Ovary (tissue), 7 donors: ENCODE measurements at regions not wholly inside any gene's neighbourhood (a gene's known extent, or its start where the extent isn't known, plus 50 kb on each side); places are given as distances from the start of the nearest gene placed in this dataset.

ENCODE experiments used
- DNase-seq, 5 donors: peaks; one replicate each; pipeline ENCODE4 v3.0.0-alpha.2; 2019 to 2020
- H3K27ac ChIP-seq, 2 donors: fragments of 200-600 bp; one replicate each; pipeline versions ENCODE4 v1.5.1 to v1.8.0; 2019 to 2022
- H3K27me3 ChIP-seq: fragments of 200-600 bp; one replicate; pipeline ENCODE4 v1.8.0; 2022
- H3K36me3 ChIP-seq: fragments of 200-600 bp; sonication (generic); one replicate; pipeline ENCODE4 v1.5.1; 2019
- H3K4me1 ChIP-seq: one replicate; pipeline ENCODE4 v1.8.1; 2013; ENCODE audit warnings: mild to moderate bottlenecking, moderate library complexity; ENCODE audit not compliant: insufficient read depth
- H3K4me3 ChIP-seq: fragments of 200-600 bp; sonication (generic); one replicate; pipeline ENCODE4 v1.5.1; 2017
- H3K9me3 ChIP-seq, 2 donors: fragments of 200-600 bp in 1 of 2; sonication (generic) in 1 of 2; one replicate each; pipeline versions ENCODE4 v1.5.1 to v1.8.1; 2013 to 2019; ENCODE audit warnings: mild to moderate bottlenecking in 1 of 2, moderate library complexity in 1 of 2
- CTCF ChIP-seq, 3 donors: fragments of 450-650 bp in 2 of 3; fragments of 200-600 bp in 1 of 3; IDR thresholded peaks; one replicate each; pipeline versions ENCODE4 v1.5.1 to v1.8.0; 2016 to 2022; ENCODE audit warnings: antibody characterized with exemption in 3 of 3, mild to moderate bottlenecking in 1 of 3
- EP300 ChIP-seq: sonication (generic); formaldehyde crosslinking; IDR thresholded peaks from one replicate; pipeline ENCODE4 v1.6.1; 2017; ENCODE audit warnings: antibody characterized with exemption
- POLR2A ChIP-seq: fragments of 450-650 bp; IDR thresholded peaks from one replicate; pipeline ENCODE4 v1.6.1; 2017; ENCODE audit warnings: antibody characterized with exemption, mild to moderate bottlenecking, moderate library complexity
- WGBS, 3 donors: extraction: QIAGEN DNeasy Blood & Tissue Kit in 1 of 3; methylation state at CpG; one replicate each; pipeline versions ENCODE4 v1.1.5 to v1.1.7; 2013 to 2017; 5-methylcytosine and 5-hydroxymethylcytosine counted together
- intact Hi-C, 4 donors: fragments of 100-400 bp; cut with DNase I; formaldehyde crosslinking; loops; one replicate each; pipeline versions ENCODE4 v1.11.0 to v1.15.1; 2022 to 2023
- donor health status: DM: no; HTN: no; CAD: no; lungs with moderate emphysema.
- donor health status: DM: no; HTN: no; CAD: no.
- donor health status: Bipolar disorder and iron deficiency.
- donor health status: DM: no; HTN: no; CAD: no.
- donor health status: DM: yes; HTN: yes; CAD: no.

- no peak for TF ChIP-seq POLR2A
- TF ChIP-seq CTCF (IDR thresholded peaks at IDR 0.05) = no peak
- no peak for TF ChIP-seq EP300
- H3K27ac ChIP-seq = no peak overlapping the region
- no peak for DNase-seq
- no peaks in the 10 kb centered on the region for H3K36me3 ChIP-seq
- WGBS, 3 donors = 87 to 92% (median 91%) methylated on average over 4 of the region's 4 CpGs
- H3K4me1 ChIP-seq = no peaks in the 10 kb centered on the region
- no peak overlapping the region for H3K4me3 ChIP-seq
- no peaks in the 10 kb centered on the region for H3K9me3 ChIP-seq
- intact Hi-C loops = no loop called here
- no peaks in the 10 kb centered on the region for H3K27me3 ChIP-seq
These were observed 1492.5 kb upstream of the TMEFF2 start for GRCh38 chr2:193687195-193687594.

GRCh38 chr2:193679847-193680246 lies 1485.1 kb upstream of the TMEFF2 start:
- intact Hi-C loops = no loop called here

GRCh38 chr2:193670478-193670877 lies 1475.7 kb upstream of the TMEFF2 start:
- TF ChIP-seq EP300 = no peak
- TF ChIP-seq CTCF (IDR thresholded peaks at IDR 0.05) = no peak
- TF ChIP-seq POLR2A = no peak
- H3K27me3 ChIP-seq = no peaks in the 10 kb centered on the region
- no peak for DNase-seq
- no peaks in the 10 kb centered on the region for H3K9me3 ChIP-seq
- no peaks in the 10 kb centered on the region for H3K4me1 ChIP-seq
- 79 to 93% (median 86%) methylated on average over 1 of the region's 1 CpG for WGBS, 3 donors
- no peak overlapping the region for H3K4me3 ChIP-seq
- intact Hi-C loops = no loop called here
- no peak overlapping the region for H3K27ac ChIP-seq
- no peaks in the 10 kb centered on the region for H3K36me3 ChIP-seq

More at GRCh38 chr2:193679847-193680246, 1485.1 kb upstream of the TMEFF2 start:
- no peaks in the 10 kb centered on the region for H3K36me3 ChIP-seq
- H3K9me3 ChIP-seq = no peaks in the 10 kb centered on the region
- WGBS, 3 donors = 59 to 80% (median 62%) methylated on average over 1 of the region's 1 CpG
- H3K4me1 ChIP-seq = no peaks in the 10 kb centered on the region
- no peaks in the 10 kb centered on the region for H3K27me3 ChIP-seq
- H3K4me3 ChIP-seq = no peak overlapping the region
- H3K27ac ChIP-seq = no peak overlapping the region
- TF ChIP-seq POLR2A = no peak
- no peak for TF ChIP-seq EP300
- no peak for TF ChIP-seq CTCF (IDR thresholded peaks at IDR 0.05)
- DNase-seq = no peak

GRCh38 chr2:193668557-193669323 lies 1474.0 kb upstream of the TMEFF2 start:
- 62 to 70% (median 64%) methylated on average over 4 of the region's 4 CpGs for WGBS, 3 donors
- H3K27ac ChIP-seq = no peak overlapping the region
- DNase-seq = no peak
- intact Hi-C loops = no loop called here
- H3K36me3 ChIP-seq = no peaks in the 10 kb centered on the region
- H3K4me1 ChIP-seq = no peaks in the 10 kb centered on the region
- H3K9me3 ChIP-seq = no peaks in the 10 kb centered on the region
- no peak for TF ChIP-seq CTCF (IDR thresholded peaks at IDR 0.05)
- TF ChIP-seq EP300 = no peak
- TF ChIP-seq POLR2A = no peak
- H3K27me3 ChIP-seq = no peaks in the 10 kb centered on the region
- no peak overlapping the region for H3K4me3 ChIP-seq
